Lower lobe of right lung (tissue), 2 donors: ENCODE measurements at regions not wholly inside any gene's neighbourhood (a gene's known extent, or its start where the extent isn't known, plus 50 kb on each side); places are given as distances from the start of the nearest gene placed in this dataset.

ENCODE experiments used
- ATAC-seq, 2 donors: fragments of 200-7000 bp; cut with Tn5 transposase; one replicate each; pipeline ENCODE4 v1.9.1; 2020 to 2022; ENCODE audit warnings: mild to moderate bottlenecking in 2 of 2, moderate library complexity in 2 of 2
- DNase-seq: peaks from one replicate; pipeline ENCODE4 v3.0.0-alpha.2; 2020
- H3K27ac ChIP-seq: fragments of 200-600 bp; one replicate; pipeline ENCODE4 v1.8.0; 2022
- H3K27me3 ChIP-seq: fragments of 200-600 bp; one replicate; pipeline ENCODE4 v1.8.0; 2022; ENCODE audit warnings: low read depth
- H3K36me3 ChIP-seq: fragments of 200-600 bp; one replicate; pipeline ENCODE4 v1.8.0; 2022; ENCODE audit warnings: mild to moderate bottlenecking
- H3K4me1 ChIP-seq: fragments of 200-600 bp; one replicate; pipeline ENCODE4 v1.8.0; 2022
- H3K4me3 ChIP-seq: fragments of 200-600 bp; one replicate; pipeline ENCODE4 v1.8.0; 2022; ENCODE audit warnings: mild to moderate bottlenecking
- H3K9me3 ChIP-seq: fragments of 200-600 bp; one replicate; pipeline ENCODE4 v1.8.0; 2022
- CTCF ChIP-seq: fragments of 200-600 bp; IDR thresholded peaks from one replicate; pipeline ENCODE4 v1.8.0; 2022; ENCODE audit warnings: antibody characterized with exemption, mild to moderate bottlenecking
- intact Hi-C: fragments of 100-400 bp; cut with DNase I; formaldehyde crosslinking; loops from one replicate; pipeline ENCODE4 v1.11.0; 2022
- donor health status: DM: no; HTN: yes; CAD: no; lungs with severe emphysema.

GRCh38 chr2:198213253-198213652 lies 408.9 kb downstream of the PLCL1 start:
- no peaks in the 10 kb centered on the region for H3K36me3 ChIP-seq
- H3K9me3 ChIP-seq: no peaks in the 10 kb centered on the region
- DNase-seq: no peak
- no peak for TF ChIP-seq CTCF
- no peak for ATAC-seq
- H3K27me3 ChIP-seq: no peaks in the 10 kb centered on the region
- no peak overlapping the region for H3K4me3 ChIP-seq
- intact Hi-C loops: no loop called here
- no peak overlapping the region for H3K27ac ChIP-seq
- H3K4me1 ChIP-seq: no peaks in the 10 kb centered on the region

- Histone ChIP-seq H3K36me3 (no peaks in the 10 kb centered on the region), H3K27ac (no peak overlapping the region), H3K27me3 (no peaks in the 10 kb centered on the region), H3K4me3 (no peak overlapping the region), H3K4me1 (no peaks in the 10 kb centered on the region), H3K9me3 (no peaks in the 10 kb centered on the region)
- intact Hi-C loops: no loop called here
- no peak for TF ChIP-seq CTCF
- ATAC-seq (no peak), DNase-seq (no peak)
Measured at GRCh38 chr2:198211706-198212105, 407.3 kb downstream of the PLCL1 start.

- Histone ChIP-seq H3K4me1 (no peaks in the 10 kb centered on the region), H3K9me3 (no peaks in the 10 kb centered on the region), H3K27ac (no peak overlapping the region), H3K36me3 (no peaks in the 10 kb centered on the region), H3K4me3 (no peak overlapping the region), H3K27me3 (no peaks in the 10 kb centered on the region)
- no peak for DNase-seq
- intact Hi-C loops: no loop called here
- ATAC-seq: no peak
- TF ChIP-seq CTCF: no peak
Measured at GRCh38 chr2:198203336-198204069, 399.1 kb downstream of the PLCL1 start.
